ENCODE measurements at regions not wholly inside any gene's neighbourhood (a gene's known extent, or its start where the extent isn't known, plus 50 kb on each side); places are given as distances from the start of the nearest gene placed in this dataset.

DNA sequence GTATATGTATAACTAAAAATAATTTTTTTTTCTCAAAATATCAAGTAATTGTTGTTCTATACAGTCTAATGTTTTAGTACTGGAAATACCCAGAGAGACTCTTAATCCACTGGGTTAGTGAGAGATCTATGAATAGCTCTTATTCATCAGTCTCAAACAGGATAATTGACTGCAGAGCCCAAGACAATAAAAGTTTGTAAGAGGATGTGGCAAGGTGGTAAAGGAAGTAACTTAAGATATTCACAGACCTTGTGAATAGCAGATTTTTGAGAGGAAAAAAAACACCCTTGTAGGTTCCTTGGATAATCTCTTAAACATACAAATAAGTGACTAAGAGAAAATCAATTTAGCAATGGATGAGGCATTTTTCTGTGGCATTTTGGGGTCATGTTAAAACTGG lies 210.9 kb upstream of the FAM241A start:
- no peak overlapping the region for H3K4me3 ChIP-seq (replicated peaks; ENCODE audit: low read depth, low read length)
- no peak for DNase-seq (ENCODE audit: extremely low read depth, low read depth)
- TF ChIP-seq, protein P1, sequence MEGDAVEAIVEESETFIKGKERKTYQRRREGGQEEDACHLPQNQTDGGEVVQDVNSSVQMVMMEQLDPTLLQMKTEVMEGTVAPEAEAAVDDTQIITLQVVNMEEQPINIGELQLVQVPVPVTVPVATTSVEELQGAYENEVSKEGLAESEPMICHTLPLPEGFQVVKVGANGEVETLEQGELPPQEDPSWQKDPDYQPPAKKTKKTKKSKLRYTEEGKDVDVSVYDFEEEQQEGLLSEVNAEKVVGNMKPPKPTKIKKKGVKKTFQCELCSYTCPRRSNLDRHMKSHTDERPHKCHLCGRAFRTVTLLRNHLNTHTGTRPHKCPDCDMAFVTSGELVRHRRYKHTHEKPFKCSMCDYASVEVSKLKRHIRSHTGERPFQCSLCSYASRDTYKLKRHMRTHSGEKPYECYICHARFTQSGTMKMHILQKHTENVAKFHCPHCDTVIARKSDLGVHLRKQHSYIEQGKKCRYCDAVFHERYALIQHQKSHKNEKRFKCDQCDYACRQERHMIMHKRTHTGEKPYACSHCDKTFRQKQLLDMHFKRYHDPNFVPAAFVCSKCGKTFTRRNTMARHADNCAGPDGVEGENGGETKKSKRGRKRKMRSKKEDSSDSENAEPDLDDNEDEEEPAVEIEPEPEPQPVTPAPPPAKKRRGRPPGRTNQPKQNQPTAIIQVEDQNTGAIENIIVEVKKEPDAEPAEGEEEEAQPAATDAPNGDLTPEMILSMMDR (IDR thresholded peaks at IDR 0.05; ENCODE audit: low read depth, low read length, missing control alignments): no peak

DNA sequence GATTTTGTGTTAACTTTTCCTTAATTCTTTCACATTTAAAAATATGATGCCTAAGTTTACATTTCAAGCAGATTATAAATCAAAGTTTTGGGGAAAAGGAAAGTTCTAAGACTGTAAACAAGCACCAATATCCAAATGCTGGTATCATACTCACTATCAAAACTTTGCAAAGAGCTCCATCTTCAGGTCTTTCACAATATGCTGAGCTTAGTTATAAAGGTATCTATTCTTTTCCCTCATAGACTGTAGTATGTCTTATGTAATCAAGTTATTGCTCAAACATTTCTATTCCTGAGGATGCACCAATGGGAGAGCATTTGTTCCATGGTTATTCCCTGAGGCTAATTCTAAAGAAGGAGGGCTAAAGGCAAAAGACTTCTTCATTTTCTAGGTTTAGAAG lies 207.9 kb upstream of the FAM241A start:
- TF ChIP-seq, protein P1 (IDR thresholded peaks at IDR 0.05; ENCODE audit: low read depth, low read length, missing control alignments): peak; percentile 19
- DNase-seq (ENCODE audit: extremely low read depth, low read depth): no peak
- H3K4me3 ChIP-seq (replicated peaks; ENCODE audit: low read depth, low read length): no peak overlapping the region

GRCh38 chr4:111941957-111942356 lies 203.3 kb upstream of the FAM241A start:
- DNase-seq (ENCODE audit: extremely low read depth, low read depth): no peak
- TF ChIP-seq, protein P1 (IDR thresholded peaks at IDR 0.05; ENCODE audit: low read depth, low read length, missing control alignments): no peak
- no peak overlapping the region for H3K4me3 ChIP-seq (replicated peaks; ENCODE audit: low read depth, low read length)

DNA sequence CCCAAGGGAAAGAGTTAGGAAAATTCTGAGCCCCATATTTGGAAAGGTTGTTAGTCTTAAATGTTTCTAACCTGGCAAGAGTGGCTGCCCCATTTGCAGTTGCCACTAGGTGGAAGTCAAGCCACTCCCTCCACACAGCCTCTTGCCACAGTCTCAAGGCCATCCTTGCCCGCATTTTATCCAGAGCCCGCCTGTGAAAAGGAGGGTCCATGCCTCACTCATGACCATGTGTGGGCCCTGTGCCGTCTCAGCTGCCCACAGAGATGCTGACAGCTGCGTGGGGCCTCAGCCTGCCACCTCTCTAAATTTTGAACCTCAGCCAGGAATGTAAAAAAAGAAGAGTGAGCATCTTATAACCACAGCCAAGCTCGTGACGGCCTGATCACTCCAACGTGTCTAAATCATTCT lies 201.5 kb upstream of the FAM241A start:
- DNase-seq (ENCODE audit: extremely low read depth, low read depth): no peak
- TF ChIP-seq, protein P1 (IDR thresholded peaks at IDR 0.05; ENCODE audit: low read depth, low read length, missing control alignments): peak; percentile 69
- no peak overlapping the region for H3K4me3 ChIP-seq (replicated peaks; ENCODE audit: low read depth, low read length)

- DNase-seq (ENCODE audit: extremely low read depth, low read depth): no peak
- TF ChIP-seq, protein P1 (IDR thresholded peaks at IDR 0.05; ENCODE audit: low read depth, low read length, missing control alignments): no peak
- H3K4me3 ChIP-seq (replicated peaks; ENCODE audit: low read depth, low read length): no peak overlapping the region
Observed at GRCh38 chr4:111945014-111945413, 200.2 kb upstream of the FAM241A start.

- TF ChIP-seq, protein P1 (IDR thresholded peaks at IDR 0.05; ENCODE audit: low read depth, low read length, missing control alignments): no peak
- DNase-seq (ENCODE audit: extremely low read depth, low read depth): no peak
- no peak overlapping the region for H3K4me3 ChIP-seq (replicated peaks; ENCODE audit: low read depth, low read length)
Observed at GRCh38 chr4:111946800-111947199, 198.5 kb upstream of the FAM241A start.

GRCh38 chr4:111952688-111953087 lies 192.6 kb upstream of the FAM241A start:
- TF ChIP-seq, protein P1 (IDR thresholded peaks at IDR 0.05; ENCODE audit: low read depth, low read length, missing control alignments): no peak
- no peak for DNase-seq (ENCODE audit: extremely low read depth, low read depth)
- no peak overlapping the region for H3K4me3 ChIP-seq (replicated peaks; ENCODE audit: low read depth, low read length)

Measured in HFF-Myc (cell line).